GM18951 (cell line): ENCODE measurements at regions not wholly inside any gene's neighbourhood (a gene's known extent, or its start where the extent isn't known, plus 50 kb on each side); places are given as distances from the start of the nearest gene placed in this dataset.

Experiments used
- POLR2A ChIP-seq: IDR thresholded peaks from 4 replicates; pipeline ENCODE4 v1.6.1; 2011; ENCODE audit warnings: mild to moderate bottlenecking; ENCODE audit not compliant: insufficient read length, insufficient read depth; ENCODE audit errors: extremely low read depth
- in situ Hi-C: fragments of 300-500 bp; cut with MboI; formaldehyde crosslinking; loops from one replicate; pipeline ENCODE4 v1.12.0; 2022; ENCODE audit warnings: low sequenced_read_pairs, mixed read lengths, inconsistent platforms; ENCODE audit not compliant: unreplicated experiment

DNA sequence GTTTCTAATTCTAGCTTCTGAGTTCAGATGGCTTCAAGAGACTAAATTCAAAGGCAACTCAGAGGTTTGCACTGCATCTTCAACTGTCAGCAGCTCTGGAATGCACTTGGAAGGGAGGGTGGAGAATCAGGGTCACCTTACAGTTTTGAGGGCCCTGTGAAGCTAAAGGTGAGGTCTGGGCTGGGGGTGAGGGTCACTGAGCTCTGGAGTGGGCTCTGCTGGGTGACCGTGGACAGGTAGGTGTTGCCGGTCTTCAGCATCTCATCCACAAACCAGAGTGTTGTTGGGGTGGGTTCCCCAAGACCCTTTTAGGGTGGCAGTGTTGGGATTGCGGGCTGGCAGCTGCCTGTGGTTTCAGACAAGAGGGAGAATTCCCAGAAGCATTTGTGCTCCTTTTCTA lies 70.1 kb upstream of the CXCR4 start:
- in situ Hi-C loops: no loop called here
- TF ChIP-seq POLR2A: no peak

DNA sequence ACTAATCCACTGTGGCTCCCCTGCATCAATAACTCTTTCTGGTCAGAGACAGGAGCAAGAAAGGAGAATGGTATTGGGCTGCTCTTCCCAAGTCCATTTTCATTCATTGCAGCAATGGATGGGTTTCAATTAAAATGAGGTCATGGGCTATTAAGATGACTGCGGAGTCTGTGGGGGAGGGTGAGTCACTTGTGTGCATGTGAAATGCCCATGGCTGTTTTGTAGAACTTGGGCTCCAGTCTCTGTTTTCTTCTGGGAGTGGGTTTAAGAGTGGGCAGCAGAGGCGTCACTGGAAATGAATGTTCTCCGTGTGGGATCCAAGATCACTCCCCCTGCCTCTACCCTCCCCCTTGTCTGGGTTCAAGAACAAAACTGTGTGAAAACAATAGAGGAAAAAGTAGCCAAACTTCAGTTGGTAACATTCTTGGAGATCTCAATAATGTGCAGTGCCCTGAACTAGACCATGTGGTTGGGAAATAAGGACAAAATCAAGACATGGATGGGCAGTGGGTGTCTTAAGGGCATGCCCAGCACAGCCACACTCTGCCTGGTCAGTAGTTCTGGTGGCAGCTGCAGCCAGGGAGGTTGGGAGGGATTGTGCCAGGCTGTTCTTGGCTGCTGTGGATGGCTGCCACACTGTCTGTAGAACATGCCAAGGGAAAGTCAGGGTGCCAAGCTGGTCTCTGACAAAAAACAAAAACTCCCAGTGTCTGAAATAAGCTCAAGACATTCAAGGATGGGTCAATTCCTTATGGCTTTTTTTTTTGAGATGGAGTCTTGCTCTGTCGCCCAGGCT lies 68.2 kb upstream of the CXCR4 start:
- no peak for TF ChIP-seq POLR2A
- in situ Hi-C loops: no loop called here

GRCh38 chr2:136183097-136183496 lies 65.1 kb upstream of the CXCR4 start:
- no peak for TF ChIP-seq POLR2A
- in situ Hi-C loops: no loop called here

DNA sequence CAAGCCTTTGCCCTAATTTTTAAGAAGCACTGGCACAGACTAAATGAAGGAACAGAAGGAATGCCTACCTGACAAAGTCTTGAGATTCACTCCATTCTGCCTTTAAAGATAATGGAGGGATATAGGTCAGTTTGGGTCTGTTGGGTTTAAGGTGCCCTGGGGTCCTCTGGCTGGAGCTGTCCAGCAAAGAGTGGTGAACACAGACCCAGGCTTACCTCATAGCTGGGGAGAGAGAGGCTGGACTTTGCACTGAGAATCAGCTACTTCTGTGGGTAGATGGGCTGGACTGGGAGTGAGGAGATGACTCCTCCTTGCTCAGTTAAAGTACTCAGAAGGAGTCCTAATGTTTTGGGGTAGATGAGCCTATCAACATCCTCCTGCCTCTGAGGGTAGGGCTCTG lies 64.4 kb upstream of the CXCR4 start:
- in situ Hi-C loops: no loop called here
- no peak for TF ChIP-seq POLR2A

DNA sequence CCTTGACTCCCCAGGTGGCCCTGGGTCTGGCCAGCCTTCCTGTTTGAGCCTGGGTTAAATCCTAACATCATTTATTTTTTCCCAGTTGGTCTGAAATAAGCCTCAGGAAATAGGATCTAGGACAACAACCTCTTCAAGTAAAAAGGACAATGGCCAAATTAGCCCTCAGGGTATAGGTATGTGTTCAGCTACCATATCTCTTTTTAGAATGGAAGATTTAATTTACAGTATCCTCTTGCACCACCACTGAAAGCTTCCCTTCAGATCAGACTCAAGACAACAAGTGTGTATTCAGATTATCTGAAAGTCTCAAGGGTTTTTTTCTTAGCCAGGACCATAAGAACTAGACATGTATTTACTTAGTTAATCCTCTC lies 61.6 kb upstream of the CXCR4 start:
- in situ Hi-C loops: no loop called here
- no peak for TF ChIP-seq POLR2A

- TF ChIP-seq POLR2A: no peak
- in situ Hi-C loops: no loop called here
Observed at GRCh38 chr2:136178941-136179601, 61.1 kb upstream of the CXCR4 start.

DNA sequence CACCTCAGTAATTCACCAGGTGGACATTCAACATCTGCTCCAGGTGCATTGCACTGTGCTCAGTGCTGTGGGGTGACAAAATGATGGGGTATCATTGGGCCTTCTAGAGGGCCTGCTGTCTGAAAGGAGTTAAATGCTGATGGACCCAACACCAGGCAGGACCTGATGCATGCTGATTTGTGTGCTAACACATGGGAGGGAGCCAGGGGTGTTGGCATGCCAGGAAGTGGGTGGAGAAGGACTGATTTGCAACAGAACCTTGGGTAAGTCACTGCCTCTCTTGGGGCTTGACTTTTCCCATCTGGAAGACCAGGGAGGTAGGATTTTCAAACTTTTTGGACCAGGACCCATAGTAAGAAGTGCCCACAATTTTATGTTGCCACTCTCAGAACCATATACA lies 57.9 kb upstream of the CXCR4 start:
- in situ Hi-C loops: no loop called here
- no peak for TF ChIP-seq POLR2A

DNA sequence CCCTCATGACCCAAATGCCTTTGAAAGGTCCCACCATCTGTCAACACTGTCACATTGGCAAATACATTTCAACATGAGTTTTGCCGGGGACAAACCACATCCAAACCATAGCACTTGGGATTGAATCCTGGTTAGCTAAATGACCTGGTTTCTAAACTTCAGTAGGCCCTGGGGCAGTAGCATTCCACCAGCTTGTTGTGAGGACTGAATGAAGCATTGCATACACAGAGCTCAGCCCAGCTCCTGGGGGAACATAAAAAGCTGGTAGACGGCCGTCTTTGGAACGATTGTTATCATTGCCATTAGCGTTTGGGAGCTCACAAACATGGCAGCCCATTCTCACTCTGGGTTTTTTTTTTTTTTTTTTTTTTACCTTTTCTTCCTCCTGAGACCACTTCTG lies 57.5 kb upstream of the CXCR4 start:
- in situ Hi-C loops: no loop called here
- no peak for TF ChIP-seq POLR2A

- TF ChIP-seq POLR2A: no peak
- in situ Hi-C loops: no loop called here
Observed at GRCh38 chr2:136173126-136173525, 55.2 kb upstream of the CXCR4 start.

GRCh38 chr2:136171223-136171622 lies 53.3 kb upstream of the CXCR4 start:
- in situ Hi-C loops: no loop called here
- no peak for TF ChIP-seq POLR2A

DNA sequence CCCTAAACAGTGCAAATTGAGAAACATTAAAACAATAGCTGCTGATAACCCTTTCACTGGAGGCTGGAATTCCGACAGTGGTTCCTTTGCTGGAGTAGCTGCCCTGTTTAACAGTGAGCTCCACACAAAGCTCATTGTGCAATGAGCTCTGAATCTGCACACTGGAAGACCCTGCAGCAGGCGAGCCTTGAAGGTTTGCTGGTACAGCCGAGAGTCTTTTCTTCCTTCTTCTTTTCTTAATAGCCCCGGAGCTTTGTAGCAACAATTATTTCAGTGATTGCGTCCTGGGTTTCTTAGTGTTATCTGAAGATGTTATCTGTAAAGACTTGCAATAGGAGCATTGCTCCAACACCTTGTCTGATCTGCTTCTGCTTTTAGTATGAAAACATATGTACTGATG lies 50.8 kb upstream of the CXCR4 start:
- no peak for TF ChIP-seq POLR2A
- in situ Hi-C loops: no loop called here

GRCh38 chr2:136167721-136168475 lies 49.9 kb upstream of the CXCR4 start:
- in situ Hi-C loops: no loop called here
- TF ChIP-seq POLR2A: no peak
